Mesodermal cell (in vitro differentiated cells): ENCODE measurements at regions not wholly inside any gene's neighbourhood (a gene's known extent, or its start where the extent isn't known, plus 50 kb on each side); places are given as distances from the start of the nearest gene placed in this dataset.
"Not testable (repeated sequence)": the region's sequence is repeated elsewhere in the genome, so short reads cannot be mapped to it uniquely, and the experiment has no call there.

ENCODE experiments used
- H3K27ac ChIP-seq: 2 replicates; pipeline ENCODE4 v1.7.0; 2013; ENCODE audit warnings: mild to moderate bottlenecking, low read depth, low read length, moderate library complexity; ENCODE audit not compliant: severe bottlenecking
- H3K36me3 ChIP-seq: 2 replicates; pipeline ENCODE4 v1.7.1; 2013; ENCODE audit warnings: mild to moderate bottlenecking, low read length, moderate library complexity; ENCODE audit not compliant: control insufficient read depth, insufficient read depth
- H3K4me1 ChIP-seq: one replicate; pipeline ENCODE4 v1.7.1; 2013; ENCODE audit warnings: mild to moderate bottlenecking, low read length; ENCODE audit not compliant: insufficient read depth, control insufficient read depth, poor library complexity, severe bottlenecking
- H3K4me3 ChIP-seq: 2 replicates; pipeline ENCODE4 v1.7.0; 2013; ENCODE audit warnings: low read length, control low read depth, mild to moderate bottlenecking; ENCODE audit not compliant: insufficient read depth, poor library complexity, severe bottlenecking; ENCODE audit errors: extremely low read depth
- H3K9me3 ChIP-seq: 2 replicates; pipeline ENCODE4 v1.7.1; 2013; ENCODE audit warnings: mild to moderate bottlenecking, low read length, moderate library complexity; ENCODE audit not compliant: control insufficient read depth
- WGBS, 2 experiments: methylation state at CpG; one replicate each; pipeline ENCODE4 v1.1.5; 2013; ENCODE audit warnings: missing lambda C conversion rate in 2 of 2; ENCODE audit not compliant: insufficient coverage in 2 of 2; 5-methylcytosine and 5-hydroxymethylcytosine counted together

GRCh38 chr13:83794583-83794982 is 87.7 kb downstream of the SLITRK1 start:
- Histone ChIP-seq H3K4me1 (no peaks in the 10 kb centered on the region), H3K36me3 (no peaks in the 10 kb centered on the region), H3K9me3 (no peaks in the 10 kb centered on the region), H3K27ac (no peak overlapping the region), H3K4me3 (no peak overlapping the region)
- no CpG with 5 or more reads among the region's 2 CpGs for WGBS, 2 experiments

- Histone ChIP-seq H3K36me3 (no peaks in the 10 kb centered on the region), H3K4me3 (no peak overlapping the region), H3K9me3 (no peaks in the 10 kb centered on the region), H3K4me1 (no peaks in the 10 kb centered on the region), H3K27ac (no peak overlapping the region)
- 20% methylated on average over 2 of the region's 6 CpGs; no CpG with 5 or more reads in 1 of the 2 experiments for WGBS, 2 experiments
These were observed 102.0 kb downstream of the SLITRK1 start for GRCh38 chr13:83780227-83780626.

- 80 to 100% methylated on average over 1 of the region's 2 CpGs for WGBS, 2 experiments
- H3K9me3 ChIP-seq: no peaks in the 10 kb centered on the region
- no peak overlapping the region for H3K27ac ChIP-seq
- H3K36me3 ChIP-seq: no peaks in the 10 kb centered on the region
- H3K4me3 ChIP-seq: no peak overlapping the region
- H3K4me1 ChIP-seq: no peaks in the 10 kb centered on the region
These were observed 108.3 kb downstream of the SLITRK1 start for GRCh38 chr13:83773961-83774360.

GRCh38 chr13:83765796-83766195 is 116.5 kb downstream of the SLITRK1 start:
- H3K27ac ChIP-seq: no peak overlapping the region
- H3K36me3 ChIP-seq: no peaks in the 10 kb centered on the region
- no peaks in the 10 kb centered on the region for H3K4me1 ChIP-seq
- no peak overlapping the region for H3K4me3 ChIP-seq
- WGBS, 2 experiments: 100% methylated on average over 1 of the region's 1 CpG
- no peaks in the 10 kb centered on the region for H3K9me3 ChIP-seq

- no peaks in the 10 kb centered on the region for H3K9me3 ChIP-seq
- no peaks in the 10 kb centered on the region for H3K4me1 ChIP-seq
- no peak overlapping the region for H3K4me3 ChIP-seq
- H3K36me3 ChIP-seq: no peaks in the 10 kb centered on the region
- no peak overlapping the region for H3K27ac ChIP-seq
- WGBS, 2 experiments: 50% methylated on average over 2 of the region's 2 CpGs; no CpG with 5 or more reads in 1 of the 2 experiments
These were observed 120.6 kb downstream of the SLITRK1 start for GRCh38 chr13:83761631-83762030.

GRCh38 chr13:83755210-83755609 is 127.1 kb downstream of the SLITRK1 start:
- no CpG with 5 or more reads among the region's 2 CpGs for WGBS, 2 experiments
- not testable (repeated sequence) for H3K27ac ChIP-seq, H3K36me3 ChIP-seq, H3K9me3 ChIP-seq, H3K4me1 ChIP-seq, H3K4me3 ChIP-seq

- Histone ChIP-seq H3K4me1 (no peaks in the 10 kb centered on the region), H3K9me3 (no peaks in the 10 kb centered on the region), H3K27ac (no peak overlapping the region), H3K4me3 (no peak overlapping the region), H3K36me3 (no peaks in the 10 kb centered on the region)
- WGBS, 2 experiments: 87 to 92% methylated on average over 10 of the region's 11 CpGs
These were observed 128.2 kb downstream of the SLITRK1 start for GRCh38 chr13:83753912-83754624.

- 93% methylated on average over 2 to 3 of the region's 4 CpGs for WGBS, 2 experiments
- H3K4me1 ChIP-seq: no peaks in the 10 kb centered on the region
- no peaks in the 10 kb centered on the region for H3K36me3 ChIP-seq
- no peak overlapping the region for H3K4me3 ChIP-seq
- H3K27ac ChIP-seq: no peak overlapping the region
- H3K9me3 ChIP-seq: no peaks in the 10 kb centered on the region
These were observed 130.1 kb downstream of the SLITRK1 start for GRCh38 chr13:83752141-83752540.

- no peaks in the 10 kb centered on the region for H3K36me3 ChIP-seq
- H3K27ac ChIP-seq: no peak overlapping the region
- no peaks in the 10 kb centered on the region for H3K9me3 ChIP-seq
- no peak overlapping the region for H3K4me3 ChIP-seq
- H3K4me1 ChIP-seq: no peaks in the 10 kb centered on the region
These were observed 141.7 kb downstream of the SLITRK1 start for GRCh38 chr13:83740622-83741021.

GRCh38 chr13:83738407-83738806 is 143.9 kb downstream of the SLITRK1 start:
- Histone ChIP-seq H3K4me3 (no peak overlapping the region), H3K9me3 (no peaks in the 10 kb centered on the region), H3K27ac (no peak overlapping the region), H3K4me1 (no peaks in the 10 kb centered on the region), H3K36me3 (no peaks in the 10 kb centered on the region)
- 80% methylated on average over 2 of the region's 4 CpGs; no CpG with 5 or more reads in 1 of the 2 experiments for WGBS, 2 experiments

GRCh38 chr13:83733293-83733692 is 149.0 kb downstream of the SLITRK1 start:
- Histone ChIP-seq H3K4me1 (no peaks in the 10 kb centered on the region), H3K27ac (no peak overlapping the region), H3K4me3 (no peak overlapping the region), H3K36me3 (no peaks in the 10 kb centered on the region), H3K9me3 (no peaks in the 10 kb centered on the region)
